HuH-7.5 (cell line): ENCODE measurements at regions not wholly inside any gene's neighbourhood (a gene's known extent, or its start where the extent isn't known, plus 50 kb on each side); places are given as distances from the start of the nearest gene placed in this dataset.

Source experiments
- DNase-seq: peaks from one replicate; pipeline ENCODE4 v3.0.0; 2011; ENCODE audit warnings: low spot score

DNA sequence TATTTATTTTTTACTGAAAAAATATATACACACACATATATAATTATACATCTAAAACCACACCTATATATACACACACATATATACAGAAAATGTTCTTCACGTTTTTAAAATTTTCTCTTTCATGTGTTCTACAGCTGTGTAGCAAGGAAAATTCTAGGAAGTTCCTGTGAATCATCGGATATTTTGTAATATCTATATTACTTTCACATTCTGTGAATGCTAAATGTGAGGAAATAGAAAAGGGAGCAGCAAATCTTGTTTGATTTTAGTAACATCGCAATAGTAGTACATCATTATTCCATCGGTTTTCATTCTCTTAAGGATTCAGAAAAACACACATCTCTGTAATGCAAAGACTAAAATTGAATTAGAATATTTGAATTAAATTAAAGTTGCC, 836.8 kb upstream of the NECTIN3 start:
- DNase-seq = no peak

DNA sequence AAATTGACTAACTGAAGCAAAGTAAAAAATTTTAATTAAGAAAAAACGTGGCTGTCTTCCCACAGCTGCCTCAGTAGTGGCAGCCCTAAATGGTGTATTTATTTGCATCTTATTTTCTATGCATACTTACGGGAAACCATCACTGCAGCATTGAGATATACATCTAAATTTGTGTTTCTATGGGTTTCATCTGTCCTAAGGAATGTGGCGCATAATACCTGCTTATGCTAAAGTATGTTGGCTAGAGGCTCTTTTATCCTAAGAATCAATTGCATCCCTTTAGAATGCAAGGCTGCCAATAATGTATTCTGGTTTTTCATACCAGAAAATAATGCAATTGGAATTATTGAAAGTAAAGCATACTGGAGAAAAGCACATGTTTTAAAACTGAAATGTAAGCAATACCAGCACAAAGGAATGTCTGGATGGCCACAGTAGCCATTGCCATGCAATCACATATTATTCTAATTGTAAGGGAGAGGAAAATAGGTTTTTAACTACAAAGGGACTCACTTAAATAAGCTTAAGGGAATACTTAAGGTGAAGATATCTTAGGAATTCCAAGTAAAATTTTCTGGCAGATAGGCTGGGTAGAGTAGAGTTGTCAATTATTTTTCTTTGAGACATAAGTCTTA, 834.5 kb upstream of the NECTIN3 start:
- no peak for DNase-seq

DNA sequence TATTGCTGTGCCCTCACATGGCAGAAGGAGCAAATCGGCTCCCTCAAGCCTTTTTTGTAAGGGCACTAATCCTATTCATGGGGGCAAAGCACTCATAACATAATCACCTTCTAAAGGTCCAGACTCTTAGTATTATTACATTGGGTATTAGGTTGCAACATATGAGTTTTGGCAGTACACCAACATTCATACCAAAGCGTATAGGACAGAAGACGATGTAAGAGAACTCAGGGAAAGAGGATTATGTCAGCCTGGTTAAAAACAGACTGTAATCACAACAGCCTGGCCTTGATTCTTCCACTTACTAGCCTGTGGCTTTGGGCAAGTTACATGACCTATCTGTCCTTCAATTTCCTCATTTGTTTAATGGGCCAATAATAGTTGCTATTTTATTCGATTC, 828.5 kb upstream of the NECTIN3 start:
- DNase-seq = no peak

DNA sequence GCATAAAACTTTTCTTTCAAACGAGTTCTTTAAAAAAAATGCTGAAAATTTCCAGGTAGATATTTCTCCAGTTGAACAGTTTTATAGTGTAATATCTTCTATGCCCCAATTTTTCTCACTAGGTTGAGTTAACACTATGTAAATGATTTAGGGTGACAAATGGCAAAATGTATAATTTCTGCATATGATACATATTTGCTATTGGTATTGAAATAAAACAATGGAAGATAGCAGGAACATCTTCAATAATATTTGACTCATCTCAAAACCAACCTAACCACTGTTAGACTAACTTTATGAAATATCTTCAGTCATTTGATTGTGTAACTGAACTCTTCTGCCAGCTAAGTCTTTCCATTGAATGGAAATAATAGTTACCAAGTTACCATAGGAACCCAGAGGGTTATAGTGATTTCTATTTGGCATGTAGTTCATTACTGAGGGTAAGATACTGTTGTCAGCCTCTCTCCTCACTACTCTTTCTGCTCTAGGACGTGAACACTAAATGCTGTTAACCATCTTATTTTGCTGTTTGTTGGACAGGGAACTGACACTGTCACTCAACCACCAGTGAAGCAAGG, 824.7 kb upstream of the NECTIN3 start:
- no peak for DNase-seq

DNA sequence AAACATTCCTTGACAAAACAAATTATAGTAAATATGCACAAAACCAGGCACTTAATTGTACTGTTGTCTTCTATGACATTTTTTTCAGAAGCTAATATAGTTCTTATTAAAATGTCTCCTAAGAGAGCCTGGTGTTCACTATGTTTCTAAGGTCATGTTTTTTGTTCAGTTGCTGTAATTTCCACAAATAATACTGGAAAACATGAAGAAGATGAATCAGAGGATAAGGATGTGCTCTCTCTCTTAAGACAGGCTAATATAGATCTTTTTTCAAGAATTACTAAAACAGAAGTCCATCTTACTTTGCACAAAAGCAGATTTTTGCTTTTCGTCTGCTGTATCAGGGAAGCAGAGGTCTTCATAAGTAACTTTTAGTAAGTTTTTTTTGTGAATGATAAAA, 823.0 kb upstream of the NECTIN3 start:
- no peak for DNase-seq

DNA sequence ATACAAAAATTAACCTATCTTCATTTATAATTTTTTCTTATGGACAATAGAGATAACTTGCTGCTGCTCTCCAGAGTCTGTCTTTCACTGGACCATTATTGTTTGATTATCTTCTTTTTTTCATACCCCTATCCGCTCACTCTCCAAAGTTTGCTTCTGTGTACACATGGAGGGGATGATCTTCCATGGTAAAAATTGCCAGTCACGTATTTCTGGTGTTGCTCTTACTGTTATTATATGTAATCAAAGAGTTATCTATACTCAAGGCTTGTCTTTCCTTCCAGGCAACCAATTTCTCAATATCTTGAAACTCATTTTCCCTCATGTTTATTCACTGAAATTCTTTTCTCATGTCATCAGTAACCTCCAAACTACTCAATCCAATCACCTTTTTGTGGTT, 817.8 kb upstream of the NECTIN3 start:
- no peak for DNase-seq

DNA sequence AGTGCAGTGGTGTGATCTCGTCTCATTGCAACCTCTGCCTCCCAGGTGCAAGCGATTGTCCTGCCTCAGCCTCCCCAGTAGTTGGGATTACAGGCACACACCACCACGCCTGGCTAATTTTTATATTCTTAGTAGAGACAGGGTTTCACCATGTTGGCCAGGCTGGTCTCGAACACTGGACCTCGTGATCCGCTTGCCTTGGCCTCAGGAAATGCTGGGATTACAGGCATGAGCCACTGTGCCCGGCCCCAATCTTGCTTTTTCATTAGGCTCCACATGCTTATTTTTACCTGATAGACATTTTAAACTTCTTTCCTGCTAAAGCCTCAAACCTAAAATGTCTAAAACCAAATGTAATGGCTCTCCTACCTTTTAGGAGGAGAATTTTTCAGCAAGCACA, 817.0 kb upstream of the NECTIN3 start:
- no peak for DNase-seq

DNA sequence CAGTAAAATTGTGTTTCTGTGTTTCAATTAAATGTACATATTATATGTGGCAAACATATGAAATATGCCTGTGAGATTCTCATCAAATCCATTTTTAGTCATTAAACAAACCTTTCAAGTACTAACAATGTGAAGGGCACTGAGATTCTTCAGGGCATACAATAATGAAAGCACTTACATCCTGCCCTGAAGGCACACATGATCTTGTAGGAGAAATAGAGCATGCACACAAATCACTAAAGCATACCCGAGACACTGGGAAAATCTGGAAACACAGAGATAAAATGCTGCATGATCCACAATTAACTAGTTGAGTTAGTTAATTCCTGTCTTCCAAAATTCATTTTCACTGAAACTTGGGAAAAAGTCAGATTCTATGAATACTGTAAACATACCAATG, 810.5 kb upstream of the NECTIN3 start:
- no peak for DNase-seq

DNA sequence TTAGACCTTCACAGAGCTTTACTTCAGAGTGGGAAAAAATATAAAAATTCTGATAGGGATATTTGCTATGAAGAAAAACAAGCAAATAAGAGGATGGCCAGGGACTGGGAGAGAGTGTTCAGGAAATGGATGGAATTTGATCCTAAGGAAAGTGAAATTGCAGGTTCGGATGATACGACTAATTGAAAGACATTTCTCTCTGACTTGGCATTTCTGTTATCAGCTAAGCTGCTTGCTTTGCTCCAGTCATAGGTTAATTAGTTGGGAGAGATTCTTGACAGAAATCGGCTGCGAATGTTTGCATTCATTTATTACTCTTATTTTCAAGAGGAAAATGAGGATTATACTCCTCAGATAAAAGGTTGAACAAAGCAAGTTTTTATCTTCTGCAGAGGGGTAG, 808.7 kb upstream of the NECTIN3 start:
- DNase-seq = no peak

DNA sequence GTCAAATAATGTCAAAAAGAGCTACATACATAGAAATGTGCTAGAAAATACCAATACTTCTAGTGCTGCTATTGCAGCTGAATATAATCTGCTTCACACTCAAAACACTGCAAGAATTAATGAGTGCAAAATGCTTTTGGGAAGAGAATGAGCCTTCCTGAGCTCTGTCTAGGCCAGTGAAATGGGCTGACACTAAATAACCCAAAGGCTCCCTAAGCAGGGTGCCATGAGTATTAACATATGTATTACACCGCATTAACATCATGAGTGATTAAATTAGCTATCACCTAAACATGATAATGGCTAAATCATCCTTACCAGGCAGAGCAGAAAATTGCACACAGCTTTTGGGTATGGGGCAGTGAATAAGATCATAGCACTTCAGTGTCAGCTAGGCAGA, 806.3 kb upstream of the NECTIN3 start:
- no peak for DNase-seq

DNA sequence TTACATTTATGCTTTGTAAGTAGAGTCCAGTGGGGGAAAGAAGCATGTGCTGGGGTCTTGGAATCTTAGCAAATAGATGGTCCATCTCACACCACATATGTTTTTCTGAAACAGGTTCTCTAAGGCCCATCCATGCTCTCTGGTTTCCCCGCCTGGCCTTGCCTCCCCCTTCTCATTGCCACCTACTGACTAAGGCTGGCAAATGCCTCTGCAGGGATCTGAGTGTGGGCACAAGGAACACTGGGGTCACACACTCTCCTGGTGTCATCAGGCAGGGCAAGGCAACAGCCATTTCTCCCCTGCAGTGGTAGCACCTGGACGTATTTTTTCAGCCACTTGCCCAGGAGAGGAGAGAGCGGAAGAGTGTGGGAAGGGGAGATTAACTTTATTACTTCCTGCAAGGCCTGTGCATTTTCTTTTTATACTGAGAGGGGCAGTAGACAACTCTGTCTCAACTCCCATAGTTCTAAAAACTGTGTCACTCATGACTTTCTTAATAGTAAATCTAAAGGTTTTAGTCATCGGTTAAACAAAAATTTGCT, 804.2 kb upstream of the NECTIN3 start:
- DNase-seq = no peak

DNA sequence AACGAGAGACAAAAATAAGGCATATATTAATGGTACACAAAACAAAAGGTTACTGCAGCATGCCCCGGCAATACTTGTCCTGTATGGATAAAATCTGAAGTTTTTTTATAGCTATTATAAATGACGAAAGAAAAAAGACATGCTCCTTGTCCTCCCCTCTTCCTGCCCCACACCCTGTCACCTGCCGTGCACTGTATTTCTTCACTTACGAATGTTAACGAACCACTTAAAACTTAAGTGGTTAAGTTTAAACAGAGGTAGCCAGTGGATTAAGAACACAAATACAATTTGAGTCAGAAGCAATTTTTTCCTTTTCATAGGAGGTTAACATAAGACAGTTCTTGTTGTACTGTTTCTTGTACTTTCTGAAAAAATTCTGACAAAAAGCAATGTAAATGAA, 799.1 kb upstream of the NECTIN3 start:
- DNase-seq = no peak

DNA sequence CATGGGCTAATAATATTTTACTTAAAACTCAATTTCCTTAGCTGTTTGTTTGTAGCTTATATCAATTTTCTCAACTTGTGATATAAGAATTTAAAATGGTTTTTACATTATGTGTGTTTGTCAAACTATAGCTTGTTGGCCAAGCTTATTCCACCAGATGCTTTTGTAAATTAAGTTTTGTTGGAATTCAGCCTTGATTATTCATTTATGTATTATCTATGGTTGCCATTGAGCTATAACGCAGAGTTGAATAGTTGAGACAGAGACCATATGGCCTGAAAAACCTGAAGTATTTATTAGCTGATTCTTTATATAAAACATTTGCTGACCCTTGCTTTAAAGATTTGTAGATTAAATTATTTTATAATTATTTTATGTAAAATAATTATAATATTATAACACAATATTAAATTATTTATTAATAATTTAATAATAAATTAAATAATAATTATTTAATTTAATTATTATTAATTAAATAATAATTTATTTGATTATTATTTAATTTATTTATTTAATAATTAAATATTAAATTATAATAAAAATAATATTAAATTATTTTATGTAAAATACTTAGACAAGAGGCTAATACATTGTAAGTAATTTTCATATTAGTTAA, 779.6 kb upstream of the NECTIN3 start:
- DNase-seq = no peak

DNA sequence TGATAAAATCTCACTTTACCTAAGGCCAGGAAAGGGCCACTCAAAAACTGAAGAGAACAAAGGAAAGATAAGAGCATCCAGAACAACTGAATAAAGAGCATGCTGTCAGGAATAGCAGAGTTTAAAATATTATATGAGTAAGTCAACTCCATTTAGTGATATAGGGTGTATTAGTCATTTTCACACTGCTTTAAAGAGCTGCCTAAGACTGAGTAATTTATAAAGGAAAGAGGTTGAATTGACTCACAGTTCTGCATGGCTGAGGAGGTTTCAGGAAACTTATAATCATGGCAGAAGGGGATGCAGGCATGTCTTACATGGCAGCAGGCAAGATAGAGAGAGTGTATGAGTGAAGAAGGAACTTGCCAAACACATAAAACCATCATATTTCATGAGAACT, 778.0 kb upstream of the NECTIN3 start:
- no peak for DNase-seq

DNA sequence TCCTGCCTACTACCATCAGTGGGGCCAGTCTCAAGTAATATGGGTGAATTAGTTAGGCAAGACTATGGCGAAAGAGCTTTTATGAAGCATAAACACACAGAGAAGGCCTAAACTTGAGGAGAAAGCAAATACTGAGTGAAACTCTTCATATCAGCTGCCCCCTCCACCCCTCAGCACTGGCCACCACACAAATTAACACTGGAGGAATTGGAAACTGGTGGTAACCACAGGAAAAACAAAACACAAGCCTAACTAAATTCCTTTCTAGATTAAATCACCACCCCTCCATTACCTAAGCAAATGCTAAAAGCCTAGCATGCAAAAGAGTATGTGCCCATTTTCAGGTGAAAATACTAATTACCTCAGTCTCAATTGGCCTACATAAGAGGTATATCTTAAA, 774.7 kb upstream of the NECTIN3 start:
- no peak for DNase-seq

DNA sequence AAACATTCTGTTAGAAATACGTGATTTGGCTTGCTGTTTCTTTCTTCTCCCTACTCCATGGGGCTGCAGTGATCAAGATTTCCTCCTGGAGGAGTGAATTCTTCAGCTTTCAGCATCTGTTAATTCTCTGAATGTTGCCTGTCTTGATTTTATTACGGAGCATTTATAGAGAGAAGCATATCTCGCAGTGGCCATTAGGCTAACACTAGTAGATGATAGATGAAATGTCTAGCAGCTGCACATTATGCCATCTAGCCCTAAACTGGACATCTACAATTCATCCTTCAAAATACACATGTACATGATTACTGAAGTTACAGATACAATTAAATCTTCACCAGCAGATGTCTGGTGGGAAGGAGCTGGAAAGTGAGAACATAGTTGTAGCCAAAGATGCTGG, 769.8 kb upstream of the NECTIN3 start:
- no peak for DNase-seq

DNA sequence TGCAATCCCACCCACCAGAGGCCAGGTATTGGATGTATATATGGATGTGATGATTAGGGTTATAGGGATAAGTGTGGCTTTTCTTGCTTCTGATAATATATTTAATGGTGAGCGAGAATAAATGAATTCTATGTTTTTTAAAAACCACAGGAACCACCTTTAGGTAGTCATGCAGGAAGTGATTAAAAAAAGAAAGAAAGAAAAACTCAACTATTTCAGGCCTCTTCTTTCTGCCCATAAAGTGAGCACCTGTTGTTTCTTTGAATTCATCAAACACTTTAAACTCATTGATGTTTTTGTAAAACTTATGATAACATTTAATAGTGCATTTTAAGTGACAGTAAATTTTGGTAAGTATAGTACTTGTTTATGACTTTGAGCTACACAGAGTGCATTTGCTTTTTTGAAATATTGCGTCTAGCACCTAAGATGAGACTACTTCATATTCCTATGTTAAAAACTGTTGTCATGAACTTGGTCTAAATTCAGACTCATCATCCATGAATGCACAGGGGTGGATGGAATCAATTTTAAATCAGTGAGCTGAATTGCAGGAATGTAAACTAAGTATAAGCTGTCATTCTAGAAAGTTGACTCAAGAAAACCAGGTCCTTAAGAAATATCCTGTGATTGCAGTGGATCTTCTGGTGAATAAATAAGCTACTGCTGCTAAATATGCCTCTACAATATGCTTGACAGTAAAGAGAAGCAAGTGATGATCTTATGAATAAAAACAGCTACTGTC, 764.4 kb upstream of the NECTIN3 start:
- no peak for DNase-seq

DNA sequence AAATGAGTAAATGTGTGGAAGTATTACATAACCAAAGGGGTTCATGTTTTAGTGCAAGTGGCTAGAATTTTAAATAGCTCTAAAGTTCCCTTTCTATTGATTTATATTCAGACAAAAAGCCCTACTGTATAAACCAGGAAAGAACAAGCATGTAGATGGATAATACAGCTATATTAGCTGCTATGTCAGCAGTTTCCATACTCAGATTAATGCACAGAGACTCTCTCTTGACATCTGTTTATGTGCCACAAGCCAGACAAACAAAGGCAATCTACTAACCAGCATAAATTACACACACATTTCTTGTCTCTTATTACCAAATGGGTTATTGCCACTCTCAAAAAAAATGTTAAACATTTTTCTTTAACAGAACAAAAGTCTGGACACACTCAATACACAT, 760.1 kb upstream of the NECTIN3 start:
- no peak for DNase-seq

DNA sequence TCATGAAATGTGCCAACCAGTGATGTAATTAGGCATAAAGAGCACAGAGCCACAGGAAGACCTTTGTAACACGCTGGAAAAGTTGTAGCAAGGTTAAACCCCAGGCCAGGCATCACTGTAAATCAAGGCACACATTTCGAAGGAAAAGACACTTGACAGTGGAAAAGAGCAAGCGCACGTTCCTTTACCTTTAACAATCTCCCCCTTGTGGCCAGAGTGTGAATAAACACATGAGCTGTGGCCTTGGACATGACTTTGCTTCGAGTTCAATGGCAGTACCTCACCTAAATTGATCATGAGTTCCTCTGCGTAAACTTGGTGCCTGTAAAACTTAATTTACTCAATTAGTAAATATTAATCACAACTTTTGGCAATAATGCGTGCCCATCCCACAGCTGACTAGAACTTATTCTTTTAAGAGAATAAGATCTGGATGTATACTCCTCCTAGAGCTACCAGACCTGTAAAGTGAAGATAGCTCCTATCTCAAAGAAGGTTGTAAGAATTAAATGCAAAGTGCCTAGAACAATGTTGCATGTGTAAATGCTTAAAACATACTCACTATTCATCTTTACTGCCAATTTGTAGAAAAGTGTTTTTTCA, 757.0 kb upstream of the NECTIN3 start:
- peak; percentile 8 for DNase-seq

DNA sequence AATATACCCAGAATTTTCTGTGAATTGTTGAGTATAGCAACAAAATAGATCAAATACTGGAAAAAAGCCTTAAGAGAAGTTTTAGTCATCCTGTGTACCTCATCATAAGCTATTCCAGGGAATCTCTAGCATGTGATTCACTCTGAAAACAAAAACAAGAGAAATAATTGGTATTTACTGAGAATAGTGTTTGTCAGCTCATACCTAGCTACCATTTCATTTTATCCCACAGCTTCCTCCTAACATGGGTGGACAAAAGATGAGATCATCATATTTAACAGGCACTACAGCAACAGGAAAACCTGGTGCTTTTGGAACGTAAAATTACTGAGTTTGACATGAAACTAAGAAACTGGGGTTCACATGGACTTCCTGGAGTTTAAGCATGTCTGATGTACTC, 753.5 kb upstream of the NECTIN3 start:
- no peak for DNase-seq

DNA sequence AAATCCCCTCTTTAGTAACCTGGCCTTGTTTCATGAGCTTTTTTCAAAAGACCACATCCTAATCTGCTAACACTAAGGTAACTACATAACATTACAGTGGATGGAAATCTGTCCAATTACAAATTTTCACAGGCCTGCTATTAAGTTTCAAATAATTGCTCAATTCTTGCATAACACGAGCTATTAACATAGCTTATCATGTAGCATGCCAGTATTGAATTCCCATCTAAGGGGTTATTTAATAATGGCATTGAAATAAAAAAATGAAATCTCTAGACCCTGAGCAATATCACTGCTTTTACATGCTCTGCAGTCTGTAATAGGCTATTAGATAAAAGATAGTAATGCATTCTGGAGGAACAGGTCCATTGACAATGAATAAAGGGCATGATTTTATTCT, 748.3 kb upstream of the NECTIN3 start:
- DNase-seq = no peak

DNA sequence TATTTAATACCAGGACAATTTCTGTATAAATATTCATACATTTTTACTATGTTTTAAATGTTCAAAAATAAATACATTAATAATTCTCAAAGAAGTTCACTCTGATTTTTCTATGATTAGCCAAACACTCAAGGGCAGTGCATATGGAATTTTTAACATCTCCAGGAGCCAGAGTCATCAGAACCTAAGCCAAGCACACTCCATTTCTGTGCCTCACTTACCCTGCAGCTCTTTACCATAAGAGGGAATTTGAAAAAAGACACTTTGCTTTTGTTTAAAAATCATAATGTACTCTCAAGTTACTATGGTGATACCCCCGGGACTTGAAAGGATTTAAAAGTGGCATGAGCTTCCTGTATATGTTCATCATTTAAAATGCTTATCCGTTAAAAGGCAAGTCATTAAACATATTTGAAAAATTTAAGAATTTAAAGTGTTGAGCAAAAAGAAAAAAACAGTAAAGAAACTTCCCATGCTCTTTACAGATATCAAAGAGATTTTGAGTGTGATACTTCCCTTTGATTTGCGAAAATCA, 747.4 kb upstream of the NECTIN3 start:
- DNase-seq = no peak
